ENCODE measurements at regions not wholly inside any gene's neighbourhood (a gene's known extent, or its start where the extent isn't known, plus 50 kb on each side); places are given as distances from the start of the nearest gene placed in this dataset.

GRCh38 chr14:49218436-49219092 is 367.6 kb downstream of the RPS29 start:
- no peaks in the 10 kb centered on the region for H3K9me3 ChIP-seq (ENCODE audit: insufficient read depth, low read length)
- no peak overlapping the region for H3K4me3 ChIP-seq (ENCODE audit: insufficient read length, low read depth)
- H3K27me3 ChIP-seq (ENCODE audit: insufficient read depth, insufficient read length) = no peaks in the 10 kb centered on the region
- no peak for DNase-seq (ENCODE audit: low read depth, low spot score)
- no peak overlapping the region for H3K9ac ChIP-seq (ENCODE audit: insufficient read length, low read depth)
- no peaks in the 10 kb centered on the region for H3K36me3 ChIP-seq (ENCODE audit: insufficient read depth, insufficient read length, low read length)
- TF ChIP-seq SUZ12 (IDR thresholded peaks at IDR 0.05; ENCODE audit: extremely low read depth, insufficient read depth, insufficient read length) (no peak), YY1 (IDR thresholded peaks at IDR 0.05; ENCODE audit: insufficient read depth, insufficient read length) (no peak), ZNF274 (IDR thresholded peaks at IDR 0.05; ENCODE audit: low read depth, low read length) (no peak)
- no peaks in the 10 kb centered on the region for H3K4me1 ChIP-seq (ENCODE audit: insufficient read depth, insufficient read length)

GRCh38 chr14:49212721-49213120 is 373.5 kb downstream of the RPS29 start:
- no peaks in the 10 kb centered on the region for H3K4me1 ChIP-seq (ENCODE audit: insufficient read depth, insufficient read length)
- H3K4me3 ChIP-seq (ENCODE audit: insufficient read length, low read depth) = no peak overlapping the region
- H3K36me3 ChIP-seq (ENCODE audit: insufficient read depth, insufficient read length, low read length) = no peaks in the 10 kb centered on the region
- H3K9ac ChIP-seq (ENCODE audit: insufficient read length, low read depth) = no peak overlapping the region
- H3K27me3 ChIP-seq (ENCODE audit: insufficient read depth, insufficient read length) = no peaks in the 10 kb centered on the region
- H3K9me3 ChIP-seq (ENCODE audit: insufficient read depth, low read length) = no peaks in the 10 kb centered on the region
- no peak for DNase-seq (ENCODE audit: low read depth, low spot score)
- TF ChIP-seq ZNF274 (IDR thresholded peaks at IDR 0.05; ENCODE audit: low read depth, low read length) (no peak), YY1 (IDR thresholded peaks at IDR 0.05; ENCODE audit: insufficient read depth, insufficient read length) (no peak), SUZ12 (IDR thresholded peaks at IDR 0.05; ENCODE audit: extremely low read depth, insufficient read depth, insufficient read length) (no peak)

DNA sequence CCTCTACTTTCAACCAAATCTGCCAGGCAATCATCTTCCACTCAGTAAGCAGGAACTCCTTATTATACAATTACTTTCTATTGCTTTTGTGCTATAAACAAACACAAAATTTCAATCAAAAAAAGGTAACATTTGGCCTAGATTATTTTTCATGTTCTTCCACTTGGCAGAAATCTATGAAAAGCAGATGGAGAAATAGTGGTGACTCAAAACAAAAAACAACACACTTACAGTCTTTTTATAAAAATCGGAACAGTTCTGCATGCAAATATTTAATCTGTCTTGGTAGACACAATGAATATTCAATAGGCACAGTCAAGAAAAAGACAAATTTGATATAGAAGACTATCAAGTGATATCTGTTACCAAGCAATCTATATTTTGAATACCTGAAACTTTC is 376.8 kb downstream of the RPS29 start:
- Histone ChIP-seq H3K36me3 (ENCODE audit: insufficient read depth, insufficient read length, low read length) (no peaks in the 10 kb centered on the region), H3K27me3 (ENCODE audit: insufficient read depth, insufficient read length) (no peaks in the 10 kb centered on the region), H3K9ac (ENCODE audit: insufficient read length, low read depth) (no peak overlapping the region), H3K4me1 (ENCODE audit: insufficient read depth, insufficient read length) (no peaks in the 10 kb centered on the region), H3K9me3 (ENCODE audit: insufficient read depth, low read length) (no peaks in the 10 kb centered on the region), H3K4me3 (ENCODE audit: insufficient read length, low read depth) (no peak overlapping the region)
- no peak for DNase-seq (ENCODE audit: low read depth, low spot score)
- TF ChIP-seq SUZ12 (IDR thresholded peaks at IDR 0.05; ENCODE audit: extremely low read depth, insufficient read depth, insufficient read length) (no peak), ZNF274 (IDR thresholded peaks at IDR 0.05; ENCODE audit: low read depth, low read length) (no peak), YY1 (IDR thresholded peaks at IDR 0.05; ENCODE audit: insufficient read depth, insufficient read length) (no peak)

DNA sequence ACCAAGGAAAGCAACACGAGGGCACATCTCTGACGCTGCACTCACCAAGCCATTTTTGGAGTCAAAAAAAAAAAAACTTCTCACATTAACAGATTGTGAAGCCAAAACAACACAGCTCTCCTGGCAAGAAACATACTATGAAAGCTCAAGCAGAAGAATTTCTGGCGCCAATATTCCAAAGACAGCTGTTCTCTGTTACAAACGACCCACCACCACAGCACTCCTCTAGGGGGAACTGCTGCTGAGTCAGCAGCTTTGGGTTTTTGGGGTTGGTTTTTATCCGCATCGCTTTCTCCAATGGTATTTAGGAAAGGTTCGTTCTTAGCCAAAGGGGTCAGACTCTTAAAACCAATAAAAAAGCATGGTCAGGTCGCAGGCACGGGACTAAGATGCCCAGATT is 379.4 kb downstream of the RPS29 start:
- no peaks in the 10 kb centered on the region for H3K4me1 ChIP-seq (ENCODE audit: insufficient read depth, insufficient read length)
- DNase-seq (ENCODE audit: low read depth, low spot score) = no peak
- no peaks in the 10 kb centered on the region for H3K27me3 ChIP-seq (ENCODE audit: insufficient read depth, insufficient read length)
- no peak for TF ChIP-seq YY1 (IDR thresholded peaks at IDR 0.05; ENCODE audit: insufficient read depth, insufficient read length)
- no peak for TF ChIP-seq ZNF274 (IDR thresholded peaks at IDR 0.05; ENCODE audit: low read depth, low read length)
- no peak for TF ChIP-seq SUZ12 (IDR thresholded peaks at IDR 0.05; ENCODE audit: extremely low read depth, insufficient read depth, insufficient read length)
- H3K9ac ChIP-seq (ENCODE audit: insufficient read length, low read depth) = no peak overlapping the region
- no peaks in the 10 kb centered on the region for H3K9me3 ChIP-seq (ENCODE audit: insufficient read depth, low read length)
- H3K36me3 ChIP-seq (ENCODE audit: insufficient read depth, insufficient read length, low read length) = no peaks in the 10 kb centered on the region
- no peak overlapping the region for H3K4me3 ChIP-seq (ENCODE audit: insufficient read length, low read depth)

DNA sequence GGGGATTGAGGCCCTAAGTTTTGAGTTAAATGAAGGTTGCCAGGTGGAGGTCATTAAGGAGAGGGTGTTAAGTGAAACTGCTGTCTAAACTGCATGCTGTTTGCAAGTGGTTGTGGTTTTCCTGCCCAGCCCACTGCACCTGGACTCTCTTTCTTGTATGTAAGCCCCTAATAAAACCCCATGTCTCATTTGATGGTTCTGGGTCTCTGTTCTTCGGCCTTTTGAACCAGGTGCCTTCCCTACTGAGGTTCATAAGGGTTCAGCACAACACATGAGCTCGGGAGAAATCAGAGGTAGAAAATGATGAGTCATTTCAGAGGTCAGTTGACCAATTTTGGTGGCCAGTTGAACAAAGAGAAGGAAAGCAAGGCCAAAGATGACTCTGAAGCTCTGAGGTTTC is 382.5 kb downstream of the RPS29 start:
- no peak for DNase-seq (ENCODE audit: low read depth, low spot score)
- no peaks in the 10 kb centered on the region for H3K27me3 ChIP-seq (ENCODE audit: insufficient read depth, insufficient read length)
- no peak overlapping the region for H3K4me3 ChIP-seq (ENCODE audit: insufficient read length, low read depth)
- no peaks in the 10 kb centered on the region for H3K4me1 ChIP-seq (ENCODE audit: insufficient read depth, insufficient read length)
- H3K9me3 ChIP-seq (ENCODE audit: insufficient read depth, low read length) = no peaks in the 10 kb centered on the region
- no peaks in the 10 kb centered on the region for H3K36me3 ChIP-seq (ENCODE audit: insufficient read depth, insufficient read length, low read length)
- H3K9ac ChIP-seq (ENCODE audit: insufficient read length, low read depth) = no peak overlapping the region
- TF ChIP-seq YY1 (IDR thresholded peaks at IDR 0.05; ENCODE audit: insufficient read depth, insufficient read length) (no peak), SUZ12 (IDR thresholded peaks at IDR 0.05; ENCODE audit: extremely low read depth, insufficient read depth, insufficient read length) (no peak), ZNF274 (IDR thresholded peaks at IDR 0.05; ENCODE audit: low read depth, low read length) (no peak)

DNA sequence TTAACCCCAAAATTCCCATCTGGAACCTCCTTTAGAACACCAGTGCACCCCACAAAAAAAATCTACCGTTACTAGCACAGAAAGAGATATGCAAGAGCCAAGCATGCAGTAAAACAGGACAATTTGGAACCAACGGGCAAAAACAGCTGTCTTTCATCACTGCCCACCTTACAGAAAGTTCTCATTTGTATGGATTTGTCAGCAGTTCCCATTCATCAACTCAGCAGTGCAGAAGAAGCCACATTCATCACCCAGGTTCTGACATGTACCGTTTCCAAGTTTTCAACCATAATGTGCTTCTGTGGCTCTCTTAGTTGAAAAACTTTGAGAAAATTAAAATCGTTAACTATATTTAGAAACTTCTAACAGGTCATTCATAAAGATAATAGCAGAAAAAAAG is 387.0 kb downstream of the RPS29 start:
- no peak for TF ChIP-seq YY1 (IDR thresholded peaks at IDR 0.05; ENCODE audit: insufficient read depth, insufficient read length)
- no peak for TF ChIP-seq ZNF274 (IDR thresholded peaks at IDR 0.05; ENCODE audit: low read depth, low read length)
- no peak for TF ChIP-seq SUZ12 (IDR thresholded peaks at IDR 0.05; ENCODE audit: extremely low read depth, insufficient read depth, insufficient read length)
- Histone ChIP-seq H3K4me3 (ENCODE audit: insufficient read length, low read depth) (no peak overlapping the region), H3K36me3 (ENCODE audit: insufficient read depth, insufficient read length, low read length) (no peaks in the 10 kb centered on the region), H3K27me3 (ENCODE audit: insufficient read depth, insufficient read length) (no peaks in the 10 kb centered on the region), H3K9me3 (ENCODE audit: insufficient read depth, low read length) (no peaks in the 10 kb centered on the region), H3K4me1 (ENCODE audit: insufficient read depth, insufficient read length) (no peaks in the 10 kb centered on the region), H3K9ac (ENCODE audit: insufficient read length, low read depth) (no peak overlapping the region)
- DNase-seq (ENCODE audit: low read depth, low spot score) = no peak

DNA sequence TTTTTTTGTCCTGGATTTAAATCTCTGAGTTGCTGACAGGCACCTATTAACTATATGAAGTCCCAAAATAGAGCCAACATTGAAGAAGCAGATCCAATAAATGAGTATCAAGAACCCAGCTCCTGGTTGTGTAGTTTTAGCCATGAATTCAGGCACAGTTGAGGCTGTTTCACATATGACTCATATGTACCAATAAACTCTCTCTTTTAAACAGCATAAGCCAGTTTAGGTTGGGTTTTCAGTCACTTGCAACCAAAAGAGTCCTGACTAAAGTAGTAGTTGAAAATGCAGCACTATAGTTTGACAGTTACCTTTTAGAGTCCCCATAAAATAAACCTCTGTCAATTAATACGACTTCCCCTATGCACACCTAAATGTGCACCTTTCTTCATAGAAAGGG is 389.9 kb downstream of the RPS29 start:
- no peaks in the 10 kb centered on the region for H3K27me3 ChIP-seq (ENCODE audit: insufficient read depth, insufficient read length)
- H3K9me3 ChIP-seq (ENCODE audit: insufficient read depth, low read length) = no peaks in the 10 kb centered on the region
- no peak for TF ChIP-seq ZNF274 (IDR thresholded peaks at IDR 0.05; ENCODE audit: low read depth, low read length)
- no peak for TF ChIP-seq SUZ12 (IDR thresholded peaks at IDR 0.05; ENCODE audit: extremely low read depth, insufficient read depth, insufficient read length)
- no peak for TF ChIP-seq YY1 (IDR thresholded peaks at IDR 0.05; ENCODE audit: insufficient read depth, insufficient read length)
- H3K36me3 ChIP-seq (ENCODE audit: insufficient read depth, insufficient read length, low read length) = no peaks in the 10 kb centered on the region
- no peak overlapping the region for H3K9ac ChIP-seq (ENCODE audit: insufficient read length, low read depth)
- no peaks in the 10 kb centered on the region for H3K4me1 ChIP-seq (ENCODE audit: insufficient read depth, insufficient read length)
- no peak for DNase-seq (ENCODE audit: low read depth, low spot score)
- H3K4me3 ChIP-seq (ENCODE audit: insufficient read length, low read depth) = no peak overlapping the region
